ENCODE measurements at regions not wholly inside any gene's neighbourhood (a gene's known extent, or its start where the extent isn't known, plus 50 kb on each side); places are given as distances from the start of the nearest gene placed in this dataset.

DNA sequence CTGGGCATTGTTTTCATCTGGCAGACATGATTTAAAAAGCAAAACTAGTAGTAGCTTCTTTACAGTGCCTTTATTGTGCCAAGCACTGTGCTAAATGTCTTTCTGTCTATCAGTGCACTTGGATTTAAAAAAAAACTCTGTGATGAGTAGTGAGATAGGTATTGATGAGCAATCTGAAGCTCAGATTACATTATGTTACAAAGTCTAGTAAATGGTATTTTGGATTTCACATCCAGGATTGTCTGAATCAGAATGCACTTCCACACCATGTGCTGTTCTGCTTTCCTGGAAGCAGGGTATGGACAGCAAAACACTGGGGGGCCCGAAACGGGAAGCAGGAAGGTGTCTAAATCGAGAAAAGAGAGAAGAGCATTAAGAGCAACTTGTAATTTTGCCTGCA lies 103.4 kb upstream of the CCN2 start:
- H3K4me2 ChIP-seq (ENCODE audit: low read length): no peak overlapping the region

DNA sequence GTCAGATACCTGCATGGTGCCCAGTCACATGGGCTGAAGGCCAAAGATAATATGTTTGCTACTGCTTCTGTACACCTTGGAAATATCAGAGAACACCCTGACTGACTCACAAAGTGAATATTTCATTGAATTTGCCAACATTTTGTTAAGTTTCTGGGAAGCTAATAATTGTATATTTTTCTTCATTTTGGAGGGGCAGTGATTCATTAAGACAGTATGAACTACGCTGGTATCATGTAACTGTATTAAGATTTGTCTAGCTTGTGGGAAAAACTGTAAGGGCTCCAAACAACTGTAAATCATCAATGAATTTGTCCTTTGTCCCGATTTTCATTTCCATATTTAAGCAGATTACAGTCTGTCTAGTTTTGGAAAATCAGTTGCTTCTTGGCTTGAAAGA lies 102.3 kb upstream of the CCN2 start:
- no peak overlapping the region for H3K4me2 ChIP-seq (ENCODE audit: low read length)
- H3K79me2 ChIP-seq (ENCODE audit: insufficient read depth, low read length): no peaks in the 10 kb centered on the region
- H3K27me3 ChIP-seq (ENCODE audit: insufficient read depth, low read length): no peaks in the 10 kb centered on the region
- no peaks in the 10 kb centered on the region for H3F3A ChIP-seq (ENCODE audit: insufficient read depth, low read length)
- H3K4me1 ChIP-seq (ENCODE audit: insufficient read depth, low read length, severe bottlenecking): no peaks in the 10 kb centered on the region
- no peaks in the 10 kb centered on the region for H3K9me2 ChIP-seq (ENCODE audit: low read depth, low read length)
- H4K20me1 ChIP-seq (ENCODE audit: insufficient read depth, low read length): no peaks in the 10 kb centered on the region
- no peak overlapping the region for H3K4me3 ChIP-seq (ENCODE audit: low read depth, low read length, poor library complexity, severe bottlenecking)
- H3K9me3 ChIP-seq (ENCODE audit: low read length): no peaks in the 10 kb centered on the region
- no peak overlapping the region for H3K9ac ChIP-seq (ENCODE audit: low read length)
- no peak for TF ChIP-seq CTCF (IDR thresholded peaks at IDR 0.05; ENCODE audit: low read length)
- TF ChIP-seq EZH2 (IDR thresholded peaks at IDR 0.05; ENCODE audit: borderline replicate concordance, low read length): no peak
- no peak overlapping the region for H3K27ac ChIP-seq (ENCODE audit: low read depth, low read length, poor library complexity, severe bottlenecking)
- H3K36me3 ChIP-seq (ENCODE audit: insufficient read depth, low read length): no peaks in the 10 kb centered on the region
- no peak overlapping the region for H2AFZ ChIP-seq (ENCODE audit: low read length)

More for the DNA sequence above, 103.4 kb upstream of the CCN2 start:
- Histone ChIP-seq H3K9me3 (ENCODE audit: low read length) (no peaks in the 10 kb centered on the region), H3K27me3 (ENCODE audit: insufficient read depth, low read length) (no peaks in the 10 kb centered on the region), H3K79me2 (ENCODE audit: insufficient read depth, low read length) (no peaks in the 10 kb centered on the region), H3K4me1 (ENCODE audit: insufficient read depth, low read length, severe bottlenecking) (no peaks in the 10 kb centered on the region), H4K20me1 (ENCODE audit: insufficient read depth, low read length) (no peaks in the 10 kb centered on the region), H3K9ac (ENCODE audit: low read length) (no peak overlapping the region), H3K27ac (ENCODE audit: low read depth, low read length, poor library complexity, severe bottlenecking) (no peak overlapping the region), H2AFZ (ENCODE audit: low read length) (no peak overlapping the region), H3K9me2 (ENCODE audit: low read depth, low read length) (no peaks in the 10 kb centered on the region), H3F3A (ENCODE audit: insufficient read depth, low read length) (no peaks in the 10 kb centered on the region), H3K36me3 (ENCODE audit: insufficient read depth, low read length) (no peaks in the 10 kb centered on the region), H3K4me3 (ENCODE audit: low read depth, low read length, poor library complexity, severe bottlenecking) (no peak overlapping the region)
- TF ChIP-seq EZH2 (IDR thresholded peaks at IDR 0.05; ENCODE audit: borderline replicate concordance, low read length) (no peak), CTCF (IDR thresholded peaks at IDR 0.05; ENCODE audit: low read length) (no peak)

DNA sequence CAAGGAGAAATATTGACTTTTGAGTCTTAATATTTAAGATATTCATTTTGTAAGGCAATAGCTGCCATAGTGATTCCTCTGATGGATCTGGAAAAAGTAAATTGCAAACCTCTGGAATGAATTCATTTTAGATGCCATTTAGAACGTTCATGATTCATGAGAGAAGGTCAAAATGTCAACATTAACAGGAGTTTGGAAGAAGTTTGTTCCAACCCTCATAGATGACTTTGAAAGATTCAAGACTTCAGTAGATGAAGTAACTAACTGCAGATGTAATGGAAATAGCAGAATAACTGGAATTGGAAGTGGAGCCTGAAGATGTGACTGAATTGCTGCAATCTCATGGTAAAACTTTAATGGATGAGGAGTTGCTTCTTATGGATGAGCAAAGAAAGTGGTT lies 100.9 kb upstream of the CCN2 start:
- no peak overlapping the region for H3K27ac ChIP-seq (ENCODE audit: low read depth, low read length, poor library complexity, severe bottlenecking)
- TF ChIP-seq EZH2 (IDR thresholded peaks at IDR 0.05; ENCODE audit: borderline replicate concordance, low read length) (no peak), CTCF (IDR thresholded peaks at IDR 0.05; ENCODE audit: low read length) (no peak)

More for the DNA sequence above, 100.9 kb upstream of the CCN2 start:
- H3K9me3 ChIP-seq (ENCODE audit: low read length): no peaks in the 10 kb centered on the region
- no peak overlapping the region for H2AFZ ChIP-seq (ENCODE audit: low read length)
- no peaks in the 10 kb centered on the region for H3K4me1 ChIP-seq (ENCODE audit: insufficient read depth, low read length, severe bottlenecking)
- H3K4me2 ChIP-seq (ENCODE audit: low read length): no peak overlapping the region
- H3F3A ChIP-seq (ENCODE audit: insufficient read depth, low read length): no peaks in the 10 kb centered on the region
- no peaks in the 10 kb centered on the region for H3K9me2 ChIP-seq (ENCODE audit: low read depth, low read length)
- H3K9ac ChIP-seq (ENCODE audit: low read length): no peak overlapping the region
- no peaks in the 10 kb centered on the region for H3K36me3 ChIP-seq (ENCODE audit: insufficient read depth, low read length)
- no peaks in the 10 kb centered on the region for H4K20me1 ChIP-seq (ENCODE audit: insufficient read depth, low read length)
- no peak overlapping the region for H3K4me3 ChIP-seq (ENCODE audit: low read depth, low read length, poor library complexity, severe bottlenecking)
- no peaks in the 10 kb centered on the region for H3K79me2 ChIP-seq (ENCODE audit: insufficient read depth, low read length)
- no peaks in the 10 kb centered on the region for H3K27me3 ChIP-seq (ENCODE audit: insufficient read depth, low read length)
